ENCODE measurements at regions not wholly inside any gene's neighbourhood (a gene's known extent, or its start where the extent isn't known, plus 50 kb on each side); places are given as distances from the start of the nearest gene placed in this dataset.

GRCh38 chr1:29820401-29820800 is 584.1 kb downstream of the PTPRU start:
- Histone ChIP-seq H3K36me3 (ENCODE audit: control insufficient read depth, low read depth, low read length) (no peaks in the 10 kb centered on the region), H3K9me3 (ENCODE audit: control insufficient read depth, low read depth, low read length) (no peaks in the 10 kb centered on the region), H3K27me3 (ENCODE audit: control insufficient read depth, insufficient read depth, low read length) (no peaks in the 10 kb centered on the region), H3K9ac (ENCODE audit: low read length) (no peak overlapping the region), H3K4me3 (ENCODE audit: low read length) (no peak overlapping the region), H3K27ac (ENCODE audit: low read length) (no peak overlapping the region), H3K4me1 (ENCODE audit: control insufficient read depth, low read depth, low read length) (peaks cover 9% of the 10 kb centered on the region)

GRCh38 chr1:29812408-29813135 is 576.2 kb downstream of the PTPRU start:
- H3K36me3 ChIP-seq (ENCODE audit: control insufficient read depth, low read depth, low read length) = no peaks in the 10 kb centered on the region
- H3K9ac ChIP-seq (ENCODE audit: low read length) = no peak overlapping the region
- H3K9me3 ChIP-seq (ENCODE audit: control insufficient read depth, low read depth, low read length) = no peaks in the 10 kb centered on the region
- no peak overlapping the region for H3K27ac ChIP-seq (ENCODE audit: low read length)
- H3K4me3 ChIP-seq (ENCODE audit: low read length) = no peak overlapping the region
- no peaks in the 10 kb centered on the region for H3K27me3 ChIP-seq (ENCODE audit: control insufficient read depth, insufficient read depth, low read length)
- H3K4me1 ChIP-seq (ENCODE audit: control insufficient read depth, low read depth, low read length) = no peaks in the 10 kb centered on the region

GRCh38 chr1:29811727-29812407 is 575.5 kb downstream of the PTPRU start:
- no peaks in the 10 kb centered on the region for H3K9me3 ChIP-seq (ENCODE audit: control insufficient read depth, low read depth, low read length)
- no peak overlapping the region for H3K9ac ChIP-seq (ENCODE audit: low read length)
- no peak overlapping the region for H3K4me3 ChIP-seq (ENCODE audit: low read length)
- no peaks in the 10 kb centered on the region for H3K4me1 ChIP-seq (ENCODE audit: control insufficient read depth, low read depth, low read length)
- no peak overlapping the region for H3K27ac ChIP-seq (ENCODE audit: low read length)
- H3K27me3 ChIP-seq (ENCODE audit: control insufficient read depth, insufficient read depth, low read length) = no peaks in the 10 kb centered on the region
- no peaks in the 10 kb centered on the region for H3K36me3 ChIP-seq (ENCODE audit: control insufficient read depth, low read depth, low read length)

GRCh38 chr1:29811247-29811646 is 574.9 kb downstream of the PTPRU start:
- H3K36me3 ChIP-seq (ENCODE audit: control insufficient read depth, low read depth, low read length) = no peaks in the 10 kb centered on the region

GRCh38 chr1:29810121-29811120 is 574.1 kb downstream of the PTPRU start:
- no peaks in the 10 kb centered on the region for H3K36me3 ChIP-seq (ENCODE audit: control insufficient read depth, low read depth, low read length)
- no peaks in the 10 kb centered on the region for H3K4me1 ChIP-seq (ENCODE audit: control insufficient read depth, low read depth, low read length)
- no peaks in the 10 kb centered on the region for H3K27me3 ChIP-seq (ENCODE audit: control insufficient read depth, insufficient read depth, low read length)
- no peak overlapping the region for H3K27ac ChIP-seq (ENCODE audit: low read length)
- H3K9ac ChIP-seq (ENCODE audit: low read length) = no peak overlapping the region
- H3K9me3 ChIP-seq (ENCODE audit: control insufficient read depth, low read depth, low read length) = no peaks in the 10 kb centered on the region
- no peak overlapping the region for H3K4me3 ChIP-seq (ENCODE audit: low read length)

More at GRCh38 chr1:29811247-29811646, 574.9 kb downstream of the PTPRU start:
- Histone ChIP-seq H3K9me3 (ENCODE audit: control insufficient read depth, low read depth, low read length) (no peaks in the 10 kb centered on the region), H3K4me1 (ENCODE audit: control insufficient read depth, low read depth, low read length) (no peaks in the 10 kb centered on the region), H3K27ac (ENCODE audit: low read length) (no peak overlapping the region), H3K27me3 (ENCODE audit: control insufficient read depth, insufficient read depth, low read length) (no peaks in the 10 kb centered on the region), H3K9ac (ENCODE audit: low read length) (no peak overlapping the region), H3K4me3 (ENCODE audit: low read length) (no peak overlapping the region)

GRCh38 chr1:29809446-29810120 is 573.3 kb downstream of the PTPRU start:
- Histone ChIP-seq H3K36me3 (ENCODE audit: control insufficient read depth, low read depth, low read length) (no peaks in the 10 kb centered on the region), H3K4me1 (ENCODE audit: control insufficient read depth, low read depth, low read length) (no peaks in the 10 kb centered on the region), H3K4me3 (ENCODE audit: low read length) (no peak overlapping the region), H3K9ac (ENCODE audit: low read length) (no peak overlapping the region), H3K9me3 (ENCODE audit: control insufficient read depth, low read depth, low read length) (no peaks in the 10 kb centered on the region), H3K27ac (ENCODE audit: low read length) (no peak overlapping the region), H3K27me3 (ENCODE audit: control insufficient read depth, insufficient read depth, low read length) (no peaks in the 10 kb centered on the region)

GRCh38 chr1:29808141-29808995 is 572.0 kb downstream of the PTPRU start:
- Histone ChIP-seq H3K4me1 (ENCODE audit: control insufficient read depth, low read depth, low read length) (no peaks in the 10 kb centered on the region), H3K36me3 (ENCODE audit: control insufficient read depth, low read depth, low read length) (no peaks in the 10 kb centered on the region), H3K27me3 (ENCODE audit: control insufficient read depth, insufficient read depth, low read length) (no peaks in the 10 kb centered on the region), H3K9ac (ENCODE audit: low read length) (no peak overlapping the region), H3K4me3 (ENCODE audit: low read length) (no peak overlapping the region), H3K9me3 (ENCODE audit: control insufficient read depth, low read depth, low read length) (no peaks in the 10 kb centered on the region), H3K27ac (ENCODE audit: low read length) (no peak overlapping the region)

DNA sequence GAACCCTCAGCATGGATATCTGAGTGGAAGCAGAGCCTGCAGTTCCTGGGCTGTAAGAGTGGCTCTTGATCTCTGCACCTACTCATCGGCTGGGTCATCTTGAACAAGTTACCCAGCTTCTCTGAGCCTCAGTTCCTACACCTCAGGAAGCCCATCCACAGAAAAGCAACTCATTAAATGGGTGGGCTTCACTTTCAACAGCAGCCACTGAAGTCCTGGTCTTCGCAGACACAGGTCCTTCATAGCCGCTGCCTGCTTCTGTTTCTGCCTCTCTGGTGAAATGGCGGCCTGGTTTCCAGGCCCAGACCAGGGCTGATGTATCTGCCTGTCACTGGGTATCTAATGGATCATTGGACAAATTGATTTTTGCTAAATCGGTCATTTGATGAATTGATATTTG is 571.4 kb downstream of the PTPRU start:
- no peak overlapping the region for H3K4me3 ChIP-seq (ENCODE audit: low read length)

DNA sequence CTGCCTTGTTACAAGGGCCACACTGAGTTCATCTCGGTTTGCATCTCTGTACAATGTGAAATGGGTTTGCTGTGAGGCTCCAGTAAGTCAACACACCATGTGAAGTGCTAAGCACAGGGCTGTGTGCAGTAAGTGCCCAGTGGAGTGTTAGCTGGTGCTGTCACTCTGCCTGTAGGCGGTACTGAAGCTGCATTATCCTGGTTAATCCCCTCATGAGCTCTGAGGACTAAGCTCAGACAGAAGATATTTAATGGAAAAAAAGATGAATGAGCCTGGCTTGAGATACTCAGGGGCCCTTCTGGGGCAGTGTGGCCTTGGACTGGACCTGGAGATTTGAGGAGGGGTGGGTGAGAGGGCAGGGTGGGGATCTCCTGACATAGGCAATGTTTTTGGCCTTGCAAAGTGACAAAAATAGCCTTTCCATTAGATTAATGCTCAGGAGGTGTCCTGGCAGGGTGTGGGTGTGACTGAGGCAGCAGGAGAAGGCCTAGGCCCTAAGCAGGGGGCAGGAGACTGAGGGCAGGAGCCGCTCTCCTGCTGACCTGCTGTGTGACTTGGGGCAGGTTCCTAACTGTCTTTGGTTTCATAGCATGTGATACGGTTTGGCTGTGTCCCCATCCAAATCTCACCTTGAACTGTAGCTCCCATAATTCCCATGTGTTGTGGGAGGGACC is 570.5 kb downstream of the PTPRU start:
- Histone ChIP-seq H3K27me3 (ENCODE audit: control insufficient read depth, insufficient read depth, low read length) (no peaks in the 10 kb centered on the region), H3K36me3 (ENCODE audit: control insufficient read depth, low read depth, low read length) (no peaks in the 10 kb centered on the region), H3K27ac (ENCODE audit: low read length) (no peak overlapping the region), H3K9me3 (ENCODE audit: control insufficient read depth, low read depth, low read length) (no peaks in the 10 kb centered on the region), H3K4me3 (ENCODE audit: low read length) (no peak overlapping the region), H3K4me1 (ENCODE audit: control insufficient read depth, low read depth, low read length) (no peaks in the 10 kb centered on the region), H3K9ac (ENCODE audit: low read length) (no peak overlapping the region)

More for the DNA sequence above, 571.4 kb downstream of the PTPRU start:
- Histone ChIP-seq H3K27me3 (ENCODE audit: control insufficient read depth, insufficient read depth, low read length) (no peaks in the 10 kb centered on the region), H3K9me3 (ENCODE audit: control insufficient read depth, low read depth, low read length) (no peaks in the 10 kb centered on the region), H3K27ac (ENCODE audit: low read length) (no peak overlapping the region), H3K9ac (ENCODE audit: low read length) (no peak overlapping the region), H3K36me3 (ENCODE audit: control insufficient read depth, low read depth, low read length) (no peaks in the 10 kb centered on the region), H3K4me1 (ENCODE audit: control insufficient read depth, low read depth, low read length) (no peaks in the 10 kb centered on the region)

GRCh38 chr1:29805896-29806160 is 569.5 kb downstream of the PTPRU start:
- Histone ChIP-seq H3K9ac (ENCODE audit: low read length) (no peak overlapping the region), H3K4me1 (ENCODE audit: control insufficient read depth, low read depth, low read length) (no peaks in the 10 kb centered on the region), H3K4me3 (ENCODE audit: low read length) (no peak overlapping the region), H3K9me3 (ENCODE audit: control insufficient read depth, low read depth, low read length) (no peaks in the 10 kb centered on the region), H3K36me3 (ENCODE audit: control insufficient read depth, low read depth, low read length) (no peaks in the 10 kb centered on the region), H3K27me3 (ENCODE audit: control insufficient read depth, insufficient read depth, low read length) (no peaks in the 10 kb centered on the region), H3K27ac (ENCODE audit: low read length) (no peak overlapping the region)

Measured in iPS-18a (cell line).